ENCODE measurements at regions not wholly inside any gene's neighbourhood (a gene's known extent, or its start where the extent isn't known, plus 50 kb on each side); places are given as distances from the start of the nearest gene placed in this dataset.
"Not testable (repeated sequence)": the region's sequence is repeated elsewhere in the genome, so short reads cannot be mapped to it uniquely, and the experiment has no call there.

DNA sequence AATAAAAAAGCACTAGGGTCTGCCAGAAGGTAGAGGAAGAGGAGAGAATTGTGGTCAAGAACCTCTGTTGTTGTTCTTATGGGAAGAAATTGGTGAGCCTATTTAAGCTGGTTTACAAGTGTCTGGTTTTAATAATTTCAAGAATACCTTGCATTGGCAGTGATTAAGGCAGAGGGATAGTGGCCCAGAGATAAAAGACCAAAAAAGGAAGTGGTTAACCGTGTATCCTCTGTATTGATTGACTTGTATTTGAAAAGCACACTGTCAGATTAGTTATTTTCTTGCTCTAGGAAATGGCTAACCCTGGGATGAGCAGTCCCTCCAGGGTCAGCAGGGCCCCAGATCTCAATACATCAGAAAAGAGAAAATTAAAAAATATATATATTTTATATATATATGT, 190.1 kb downstream of the SPIN4 start:
- TF ChIP-seq, protein P1, sequence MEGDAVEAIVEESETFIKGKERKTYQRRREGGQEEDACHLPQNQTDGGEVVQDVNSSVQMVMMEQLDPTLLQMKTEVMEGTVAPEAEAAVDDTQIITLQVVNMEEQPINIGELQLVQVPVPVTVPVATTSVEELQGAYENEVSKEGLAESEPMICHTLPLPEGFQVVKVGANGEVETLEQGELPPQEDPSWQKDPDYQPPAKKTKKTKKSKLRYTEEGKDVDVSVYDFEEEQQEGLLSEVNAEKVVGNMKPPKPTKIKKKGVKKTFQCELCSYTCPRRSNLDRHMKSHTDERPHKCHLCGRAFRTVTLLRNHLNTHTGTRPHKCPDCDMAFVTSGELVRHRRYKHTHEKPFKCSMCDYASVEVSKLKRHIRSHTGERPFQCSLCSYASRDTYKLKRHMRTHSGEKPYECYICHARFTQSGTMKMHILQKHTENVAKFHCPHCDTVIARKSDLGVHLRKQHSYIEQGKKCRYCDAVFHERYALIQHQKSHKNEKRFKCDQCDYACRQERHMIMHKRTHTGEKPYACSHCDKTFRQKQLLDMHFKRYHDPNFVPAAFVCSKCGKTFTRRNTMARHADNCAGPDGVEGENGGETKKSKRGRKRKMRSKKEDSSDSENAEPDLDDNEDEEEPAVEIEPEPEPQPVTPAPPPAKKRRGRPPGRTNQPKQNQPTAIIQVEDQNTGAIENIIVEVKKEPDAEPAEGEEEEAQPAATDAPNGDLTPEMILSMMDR (IDR thresholded peaks at IDR 0.05; ENCODE audit: low read depth, low read length, missing input control): not testable (repeated sequence)
- TF ChIP-seq JUND (IDR thresholded peaks at IDR 0.05); TAF1 (conservative IDR thresholded peaks at IDR 0.05); GABPA (IDR thresholded peaks at IDR 0.05 in 1 of 2, conservative IDR thresholded peaks at IDR 0.05 in 1 of 2); FOXA2 (IDR thresholded peaks at IDR 0.05); RAD21 (IDR thresholded peaks at IDR 0.05); EGR1 (IDR thresholded peaks at IDR 0.05; ENCODE audit: low read depth in 2 of 2): not testable (repeated sequence)
- TF ChIP-seq, protein P2, sequence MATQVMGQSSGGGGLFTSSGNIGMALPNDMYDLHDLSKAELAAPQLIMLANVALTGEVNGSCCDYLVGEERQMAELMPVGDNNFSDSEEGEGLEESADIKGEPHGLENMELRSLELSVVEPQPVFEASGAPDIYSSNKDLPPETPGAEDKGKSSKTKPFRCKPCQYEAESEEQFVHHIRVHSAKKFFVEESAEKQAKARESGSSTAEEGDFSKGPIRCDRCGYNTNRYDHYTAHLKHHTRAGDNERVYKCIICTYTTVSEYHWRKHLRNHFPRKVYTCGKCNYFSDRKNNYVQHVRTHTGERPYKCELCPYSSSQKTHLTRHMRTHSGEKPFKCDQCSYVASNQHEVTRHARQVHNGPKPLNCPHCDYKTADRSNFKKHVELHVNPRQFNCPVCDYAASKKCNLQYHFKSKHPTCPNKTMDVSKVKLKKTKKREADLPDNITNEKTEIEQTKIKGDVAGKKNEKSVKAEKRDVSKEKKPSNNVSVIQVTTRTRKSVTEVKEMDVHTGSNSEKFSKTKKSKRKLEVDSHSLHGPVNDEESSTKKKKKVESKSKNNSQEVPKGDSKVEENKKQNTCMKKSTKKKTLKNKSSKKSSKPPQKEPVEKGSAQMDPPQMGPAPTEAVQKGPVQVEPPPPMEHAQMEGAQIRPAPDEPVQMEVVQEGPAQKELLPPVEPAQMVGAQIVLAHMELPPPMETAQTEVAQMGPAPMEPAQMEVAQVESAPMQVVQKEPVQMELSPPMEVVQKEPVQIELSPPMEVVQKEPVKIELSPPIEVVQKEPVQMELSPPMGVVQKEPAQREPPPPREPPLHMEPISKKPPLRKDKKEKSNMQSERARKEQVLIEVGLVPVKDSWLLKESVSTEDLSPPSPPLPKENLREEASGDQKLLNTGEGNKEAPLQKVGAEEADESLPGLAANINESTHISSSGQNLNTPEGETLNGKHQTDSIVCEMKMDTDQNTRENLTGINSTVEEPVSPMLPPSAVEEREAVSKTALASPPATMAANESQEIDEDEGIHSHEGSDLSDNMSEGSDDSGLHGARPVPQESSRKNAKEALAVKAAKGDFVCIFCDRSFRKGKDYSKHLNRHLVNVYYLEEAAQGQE (IDR thresholded peaks at IDR 0.05): not testable (repeated sequence)
- TF ChIP-seq, protein P3, sequence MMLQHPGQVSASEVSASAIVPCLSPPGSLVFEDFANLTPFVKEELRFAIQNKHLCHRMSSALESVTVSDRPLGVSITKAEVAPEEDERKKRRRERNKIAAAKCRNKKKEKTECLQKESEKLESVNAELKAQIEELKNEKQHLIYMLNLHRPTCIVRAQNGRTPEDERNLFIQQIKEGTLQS (IDR thresholded peaks at IDR 0.05): not testable (repeated sequence)
